SK-N-SH treated with all-trans-retinoic acid at 6 μM for 48 hours (cell line): ENCODE measurements at regions not wholly inside any gene's neighbourhood (a gene's known extent, or its start where the extent isn't known, plus 50 kb on each side); places are given as distances from the start of the nearest gene placed in this dataset.

Source experiments
- TF ChIP-seq, protein P1 (sequence below): fragments of 250-450 bp; sonication (Bioruptor Pico); IDR thresholded peaks from 2 replicates; pipeline ENCODE4 v1.8.0; 2021; ENCODE audit warnings: low read depth, mild to moderate bottlenecking, moderate library complexity, borderline replicate concordance
- TF ChIP-seq, protein P2 (sequence below): fragments of 250-450 bp; sonication (Bioruptor Pico); IDR thresholded peaks from 2 replicates; pipeline ENCODE4 v1.8.0; 2020; ENCODE audit warnings: mild to moderate bottlenecking, moderate library complexity, borderline replicate concordance

DNA sequence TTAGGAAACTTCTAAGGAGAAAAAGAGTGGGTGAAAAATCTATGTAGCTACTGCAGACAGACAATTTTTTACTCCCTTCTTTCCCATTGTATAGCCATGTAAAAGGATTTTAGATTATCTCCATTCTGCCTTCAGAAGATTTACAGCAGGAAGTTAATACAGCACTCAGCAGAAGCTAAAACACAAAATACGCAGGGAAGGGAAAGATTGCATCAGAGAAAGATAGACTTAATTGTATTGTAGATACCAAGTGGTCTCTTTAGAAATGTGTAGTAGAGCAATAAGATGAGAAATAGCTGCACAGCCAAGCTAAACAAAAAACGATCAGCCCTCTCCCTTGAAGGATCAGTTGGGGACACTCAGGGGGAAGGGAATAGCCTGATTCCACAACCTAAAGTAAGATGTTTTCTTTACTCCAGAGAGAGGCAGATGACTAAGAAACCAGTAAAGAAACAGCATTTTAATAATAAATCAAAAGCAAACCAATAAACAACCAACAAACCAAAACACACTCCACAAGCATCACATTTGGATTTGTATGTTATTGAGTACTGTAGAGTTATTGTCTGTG, 236.7 kb upstream of the SLITRK1 start:
- TF ChIP-seq, protein P1, sequence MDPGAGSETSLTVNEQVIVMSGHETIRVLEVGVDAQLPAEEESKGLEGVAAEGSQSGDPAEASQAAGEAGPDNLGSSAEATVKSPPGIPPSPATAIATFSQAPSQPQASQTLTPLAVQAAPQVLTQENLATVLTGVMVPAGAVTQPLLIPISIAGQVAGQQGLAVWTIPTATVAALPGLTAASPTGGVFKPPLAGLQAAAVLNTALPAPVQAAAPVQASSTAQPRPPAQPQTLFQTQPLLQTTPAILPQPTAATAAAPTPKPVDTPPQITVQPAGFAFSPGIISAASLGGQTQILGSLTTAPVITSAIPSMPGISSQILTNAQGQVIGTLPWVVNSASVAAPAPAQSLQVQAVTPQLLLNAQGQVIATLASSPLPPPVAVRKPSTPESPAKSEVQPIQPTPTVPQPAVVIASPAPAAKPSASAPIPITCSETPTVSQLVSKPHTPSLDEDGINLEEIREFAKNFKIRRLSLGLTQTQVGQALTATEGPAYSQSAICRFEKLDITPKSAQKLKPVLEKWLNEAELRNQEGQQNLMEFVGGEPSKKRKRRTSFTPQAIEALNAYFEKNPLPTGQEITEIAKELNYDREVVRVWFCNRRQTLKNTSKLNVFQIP (CRISPR knock-in tag): no peak
- TF ChIP-seq, protein P2, sequence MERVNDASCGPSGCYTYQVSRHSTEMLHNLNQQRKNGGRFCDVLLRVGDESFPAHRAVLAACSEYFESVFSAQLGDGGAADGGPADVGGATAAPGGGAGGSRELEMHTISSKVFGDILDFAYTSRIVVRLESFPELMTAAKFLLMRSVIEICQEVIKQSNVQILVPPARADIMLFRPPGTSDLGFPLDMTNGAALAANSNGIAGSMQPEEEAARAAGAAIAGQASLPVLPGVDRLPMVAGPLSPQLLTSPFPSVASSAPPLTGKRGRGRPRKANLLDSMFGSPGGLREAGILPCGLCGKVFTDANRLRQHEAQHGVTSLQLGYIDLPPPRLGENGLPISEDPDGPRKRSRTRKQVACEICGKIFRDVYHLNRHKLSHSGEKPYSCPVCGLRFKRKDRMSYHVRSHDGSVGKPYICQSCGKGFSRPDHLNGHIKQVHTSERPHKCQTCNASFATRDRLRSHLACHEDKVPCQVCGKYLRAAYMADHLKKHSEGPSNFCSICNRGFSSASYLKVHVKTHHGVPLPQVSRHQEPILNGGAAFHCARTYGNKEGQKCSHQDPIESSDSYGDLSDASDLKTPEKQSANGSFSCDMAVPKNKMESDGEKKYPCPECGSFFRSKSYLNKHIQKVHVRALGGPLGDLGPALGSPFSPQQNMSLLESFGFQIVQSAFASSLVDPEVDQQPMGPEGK (CRISPR knock-in tag): no peak
